ENCODE measurements at regions not wholly inside any gene's neighbourhood (a gene's known extent, or its start where the extent isn't known, plus 50 kb on each side); places are given as distances from the start of the nearest gene placed in this dataset.
A peak's percentile ranks its signal among the peaks of the same experiment; 100 is the strongest.

DNA sequence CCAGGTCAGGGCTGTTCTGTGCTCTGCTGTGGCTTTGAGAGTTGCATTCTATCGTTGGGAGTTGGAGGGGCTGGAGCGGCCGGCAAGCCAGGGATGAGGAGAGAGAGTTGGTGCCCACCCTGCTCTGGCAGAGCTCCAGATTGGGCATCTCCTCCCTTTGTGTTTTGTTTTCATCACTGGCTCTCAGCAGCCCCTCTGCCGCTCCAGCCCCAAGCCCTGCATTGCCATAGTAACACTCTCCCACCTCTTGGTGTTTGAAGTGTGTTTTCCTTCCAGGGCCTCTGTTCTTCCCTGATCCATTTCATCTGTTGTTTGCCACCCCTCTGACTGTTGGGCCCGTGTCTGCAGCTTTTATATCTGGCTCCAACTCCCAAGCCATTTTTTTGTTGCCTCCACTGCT is 152.7 kb downstream of the URB2 start:
- TF ChIP-seq, protein P1, sequence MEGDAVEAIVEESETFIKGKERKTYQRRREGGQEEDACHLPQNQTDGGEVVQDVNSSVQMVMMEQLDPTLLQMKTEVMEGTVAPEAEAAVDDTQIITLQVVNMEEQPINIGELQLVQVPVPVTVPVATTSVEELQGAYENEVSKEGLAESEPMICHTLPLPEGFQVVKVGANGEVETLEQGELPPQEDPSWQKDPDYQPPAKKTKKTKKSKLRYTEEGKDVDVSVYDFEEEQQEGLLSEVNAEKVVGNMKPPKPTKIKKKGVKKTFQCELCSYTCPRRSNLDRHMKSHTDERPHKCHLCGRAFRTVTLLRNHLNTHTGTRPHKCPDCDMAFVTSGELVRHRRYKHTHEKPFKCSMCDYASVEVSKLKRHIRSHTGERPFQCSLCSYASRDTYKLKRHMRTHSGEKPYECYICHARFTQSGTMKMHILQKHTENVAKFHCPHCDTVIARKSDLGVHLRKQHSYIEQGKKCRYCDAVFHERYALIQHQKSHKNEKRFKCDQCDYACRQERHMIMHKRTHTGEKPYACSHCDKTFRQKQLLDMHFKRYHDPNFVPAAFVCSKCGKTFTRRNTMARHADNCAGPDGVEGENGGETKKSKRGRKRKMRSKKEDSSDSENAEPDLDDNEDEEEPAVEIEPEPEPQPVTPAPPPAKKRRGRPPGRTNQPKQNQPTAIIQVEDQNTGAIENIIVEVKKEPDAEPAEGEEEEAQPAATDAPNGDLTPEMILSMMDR (IDR thresholded peaks at IDR 0.05; ENCODE audit: control insufficient read depth, extremely low read depth, insufficient read depth) = no peak
- no peak for DNase-seq (ENCODE audit: low read depth)

DNA sequence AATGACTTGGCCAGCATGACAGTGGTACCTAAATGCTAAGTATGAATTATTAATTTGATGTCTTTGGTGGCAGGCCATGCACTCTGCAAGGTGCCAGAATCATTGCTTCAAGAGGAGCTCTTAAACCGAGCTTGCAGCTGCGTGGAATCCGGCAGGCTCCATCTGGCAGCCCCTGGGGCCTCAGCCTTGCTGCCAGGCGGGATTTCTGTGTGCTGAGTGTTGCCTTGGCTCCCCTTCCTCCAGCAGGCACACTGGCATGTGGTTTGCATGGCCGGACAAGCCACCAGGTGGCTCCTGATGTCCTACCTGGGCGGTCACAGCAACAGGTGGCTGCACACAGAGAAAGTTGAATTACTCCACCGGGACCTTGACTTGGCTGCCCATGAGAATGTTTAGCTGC is 155.4 kb downstream of the URB2 start:
- no peak overlapping the region for H3K4me3 ChIP-seq (ENCODE audit: low read depth, low read length)
- DNase-seq (ENCODE audit: low read depth) = peak; percentile 17
- TF ChIP-seq, protein P1 (IDR thresholded peaks at IDR 0.05; ENCODE audit: control insufficient read depth, extremely low read depth, insufficient read depth) = peak; percentile 77

More for the DNA sequence above, 152.7 kb downstream of the URB2 start:
- H3K4me3 ChIP-seq (ENCODE audit: low read depth, low read length) = no peak overlapping the region

DNA sequence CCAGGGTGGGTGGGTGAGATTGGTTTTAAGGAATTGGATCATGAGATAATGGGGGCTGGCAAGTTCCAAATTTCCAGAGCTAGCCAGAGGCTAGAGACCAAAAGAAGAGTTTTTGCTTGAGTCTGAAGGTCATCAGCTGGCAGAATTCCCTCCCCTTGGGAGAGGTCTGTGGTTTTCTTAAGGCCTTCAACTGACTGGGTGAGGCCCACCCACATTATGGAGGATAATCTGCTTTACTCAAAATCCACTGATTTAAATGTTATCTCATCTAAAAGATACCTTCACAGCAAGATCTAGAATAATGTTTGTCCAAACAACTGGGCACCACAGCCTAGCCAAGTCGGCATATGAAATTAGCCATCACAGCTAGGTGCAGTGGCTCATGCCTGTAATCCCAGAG is 156.4 kb downstream of the URB2 start:
- no peak overlapping the region for H3K4me3 ChIP-seq (ENCODE audit: low read depth, low read length)
- TF ChIP-seq, protein P1 (IDR thresholded peaks at IDR 0.05; ENCODE audit: control insufficient read depth, extremely low read depth, insufficient read depth) = no peak
- no peak for DNase-seq (ENCODE audit: low read depth)

DNA sequence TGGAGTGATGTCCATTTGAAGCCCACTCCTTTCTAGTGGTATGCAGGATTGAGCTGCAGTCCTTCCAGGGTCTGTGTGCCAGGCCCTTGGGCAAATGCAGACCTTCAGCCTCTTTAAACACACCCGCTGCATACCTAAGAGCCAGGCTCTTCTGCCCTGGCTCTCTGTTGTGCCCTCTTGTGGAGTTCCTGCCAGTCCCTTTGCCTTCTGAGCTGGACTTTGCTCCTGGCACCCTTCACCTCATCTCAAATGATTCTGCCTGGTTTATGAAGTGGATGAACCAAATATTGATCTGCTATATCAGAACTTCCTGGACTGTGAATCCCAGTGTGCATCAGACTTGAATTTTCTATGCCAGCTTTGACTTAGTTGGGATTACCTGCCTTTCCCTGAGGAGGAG is 158.8 kb downstream of the URB2 start:
- TF ChIP-seq, protein P1 (IDR thresholded peaks at IDR 0.05; ENCODE audit: control insufficient read depth, extremely low read depth, insufficient read depth) = no peak
- H3K4me3 ChIP-seq (ENCODE audit: low read depth, low read length) = no peak overlapping the region
- DNase-seq (ENCODE audit: low read depth) = no peak

DNA sequence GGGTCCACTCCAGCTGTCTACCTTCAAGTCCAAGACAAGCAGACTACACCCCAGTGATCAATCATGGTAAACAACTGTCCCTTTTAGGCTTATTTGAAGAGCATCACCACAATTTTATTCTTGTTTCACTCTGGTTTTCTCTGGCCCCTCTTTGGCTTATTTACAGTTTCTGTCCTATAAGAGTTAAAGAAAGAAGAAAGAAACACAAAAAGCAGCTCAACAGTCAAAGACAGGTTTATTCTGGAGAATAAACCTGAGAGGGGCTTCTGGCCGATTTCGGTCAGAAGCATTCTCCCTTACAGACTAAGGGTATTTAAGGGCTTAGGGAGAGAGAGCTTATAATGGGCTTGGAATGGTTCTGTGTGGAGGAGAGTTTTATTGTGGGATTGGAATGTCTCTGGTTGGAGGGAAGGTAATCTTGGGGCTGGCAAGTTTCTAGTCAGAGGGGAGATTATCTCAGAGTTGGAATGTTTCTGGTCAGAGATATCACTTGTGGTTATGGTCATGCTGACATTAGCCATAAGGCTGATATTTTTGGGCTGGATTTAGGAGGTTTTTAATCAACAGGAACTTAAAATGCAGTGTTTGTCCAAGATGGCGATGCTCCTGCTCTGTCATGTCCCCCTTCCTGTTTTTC is 161.0 kb downstream of the URB2 start:
- DNase-seq (ENCODE audit: low read depth) = no peak
- H3K4me3 ChIP-seq (ENCODE audit: low read depth, low read length) = no peak overlapping the region
- TF ChIP-seq, protein P1 (IDR thresholded peaks at IDR 0.05; ENCODE audit: control insufficient read depth, extremely low read depth, insufficient read depth) = no peak

DNA sequence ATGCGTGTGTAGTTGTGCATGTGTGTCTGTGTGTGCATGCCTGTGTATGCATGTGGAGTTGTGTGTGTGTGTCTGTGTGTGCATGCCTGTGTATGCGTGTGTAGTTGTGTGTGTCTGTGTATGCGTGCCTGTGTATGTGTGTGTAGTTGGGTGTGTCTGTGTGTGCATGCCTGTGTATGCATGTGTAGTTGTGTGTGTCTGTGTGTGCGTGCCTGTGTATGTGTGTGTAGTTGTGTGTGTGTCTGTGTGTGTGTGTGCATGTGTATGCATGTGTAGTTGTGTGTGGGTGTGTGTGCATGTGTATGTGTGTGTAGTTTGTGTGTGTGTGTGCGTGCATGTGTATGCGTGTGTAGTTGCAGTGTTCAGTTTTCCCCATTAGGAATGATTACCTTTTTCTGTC is 162.0 kb downstream of the URB2 start:
- no peak overlapping the region for H3K4me3 ChIP-seq (ENCODE audit: low read depth, low read length)
- TF ChIP-seq, protein P1 (IDR thresholded peaks at IDR 0.05; ENCODE audit: control insufficient read depth, extremely low read depth, insufficient read depth) = no peak
- no peak for DNase-seq (ENCODE audit: low read depth)
